KMS-11 (cell line): ENCODE measurements at regions not wholly inside any gene's neighbourhood (a gene's known extent, or its start where the extent isn't known, plus 50 kb on each side); places are given as distances from the start of the nearest gene placed in this dataset.

Source experiments
- H2AFZ ChIP-seq: fragments of 200-600 bp; sonication (generic); 2 replicates; pipeline ENCODE4 v1.6.1; 2016; ENCODE audit warnings: antibody characterized with exemption, mixed run types, low read depth
- H3K27ac ChIP-seq: fragments of 200-600 bp; sonication (generic); 2 replicates; pipeline ENCODE4 v1.6.1; 2016; ENCODE audit warnings: mild to moderate bottlenecking, mixed run types
- H3K27me3 ChIP-seq: fragments of 200-600 bp; sonication (generic); 2 replicates; pipeline ENCODE4 v1.6.1; 2017; ENCODE audit warnings: mild to moderate bottlenecking, low read depth, mixed run types, moderate library complexity; ENCODE audit not compliant: insufficient read depth
- H3K36me3 ChIP-seq: fragments of 200-600 bp; sonication (generic); 2 replicates; pipeline ENCODE4 v1.6.1; 2017; ENCODE audit warnings: mild to moderate bottlenecking, mixed run types; ENCODE audit not compliant: insufficient read depth
- H3K4me1 ChIP-seq: fragments of 200-600 bp; sonication (generic); 2 replicates; pipeline ENCODE4 v1.6.1; 2016; ENCODE audit warnings: mild to moderate bottlenecking, low read depth, mixed run types; ENCODE audit not compliant: poor library complexity, severe bottlenecking
- H3K4me2 ChIP-seq: fragments of 200-600 bp; sonication (generic); 2 replicates; pipeline ENCODE4 v1.7.0; 2016; ENCODE audit warnings: mild to moderate bottlenecking, mixed run types
- H3K4me3 ChIP-seq: fragments of 200-600 bp; sonication (generic); IDR thresholded peaks from 2 replicates; pipeline ENCODE4 v1.6.1; 2017; ENCODE audit warnings: low read depth, low read length, mixed read lengths; ENCODE audit not compliant: insufficient read depth
- H3K79me2 ChIP-seq: fragments of 200-600 bp; sonication (generic); 2 replicates; pipeline ENCODE4 v1.6.1; 2016; ENCODE audit warnings: low read depth, mixed run types; ENCODE audit not compliant: insufficient read depth
- H3K9ac ChIP-seq: fragments of 200-600 bp; sonication (generic); 2 replicates; pipeline ENCODE4 v1.6.1; 2016; ENCODE audit warnings: mild to moderate bottlenecking, mixed run types
- H4K20me1 ChIP-seq: fragments of 200-600 bp; sonication (generic); 2 replicates; pipeline ENCODE4 v1.6.1; 2016; ENCODE audit warnings: mild to moderate bottlenecking, mixed run types; ENCODE audit not compliant: insufficient read depth
- TF ChIP-seq, protein P1 (sequence below): fragments of 200-600 bp; sonication (generic); conservative IDR thresholded peaks from 2 replicates; pipeline ENCODE4 v1.6.1; 2017; ENCODE audit warnings: low read depth, mild to moderate bottlenecking, antibody characterized with exemption, low read length, moderate library complexity, mixed read lengths

DNA sequence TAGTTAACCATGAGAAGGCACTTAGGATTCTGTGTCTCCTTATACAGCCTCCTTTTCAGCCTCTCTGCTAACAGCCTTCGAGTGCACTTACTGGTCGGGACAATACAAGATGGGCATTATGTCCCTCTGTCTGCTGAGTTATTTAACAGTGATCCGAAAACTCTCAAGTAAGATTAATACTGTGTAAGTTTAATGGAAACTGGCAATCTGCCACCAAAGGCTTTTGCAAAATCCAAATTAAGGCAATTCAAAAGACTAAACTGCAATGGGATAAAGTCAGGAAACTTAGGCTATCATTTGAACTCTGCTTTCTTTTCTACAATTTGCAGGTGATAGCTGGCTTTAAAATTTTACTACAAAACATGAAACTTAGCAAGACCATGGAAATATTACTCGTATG, 477.8 kb downstream of the TFEC start:
- no peaks in the 10 kb centered on the region for H3K27me3 ChIP-seq
- no peak overlapping the region for H3K4me3 ChIP-seq
- no peaks in the 10 kb centered on the region for H4K20me1 ChIP-seq
- H3K79me2 ChIP-seq = no peaks in the 10 kb centered on the region
- H2AFZ ChIP-seq = no peak overlapping the region
- TF ChIP-seq, protein P1, sequence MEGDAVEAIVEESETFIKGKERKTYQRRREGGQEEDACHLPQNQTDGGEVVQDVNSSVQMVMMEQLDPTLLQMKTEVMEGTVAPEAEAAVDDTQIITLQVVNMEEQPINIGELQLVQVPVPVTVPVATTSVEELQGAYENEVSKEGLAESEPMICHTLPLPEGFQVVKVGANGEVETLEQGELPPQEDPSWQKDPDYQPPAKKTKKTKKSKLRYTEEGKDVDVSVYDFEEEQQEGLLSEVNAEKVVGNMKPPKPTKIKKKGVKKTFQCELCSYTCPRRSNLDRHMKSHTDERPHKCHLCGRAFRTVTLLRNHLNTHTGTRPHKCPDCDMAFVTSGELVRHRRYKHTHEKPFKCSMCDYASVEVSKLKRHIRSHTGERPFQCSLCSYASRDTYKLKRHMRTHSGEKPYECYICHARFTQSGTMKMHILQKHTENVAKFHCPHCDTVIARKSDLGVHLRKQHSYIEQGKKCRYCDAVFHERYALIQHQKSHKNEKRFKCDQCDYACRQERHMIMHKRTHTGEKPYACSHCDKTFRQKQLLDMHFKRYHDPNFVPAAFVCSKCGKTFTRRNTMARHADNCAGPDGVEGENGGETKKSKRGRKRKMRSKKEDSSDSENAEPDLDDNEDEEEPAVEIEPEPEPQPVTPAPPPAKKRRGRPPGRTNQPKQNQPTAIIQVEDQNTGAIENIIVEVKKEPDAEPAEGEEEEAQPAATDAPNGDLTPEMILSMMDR = no peak
- H3K4me2 ChIP-seq = no peak overlapping the region
- H3K9ac ChIP-seq = no peak overlapping the region
- H3K36me3 ChIP-seq = no peaks in the 10 kb centered on the region
- no peak overlapping the region for H3K27ac ChIP-seq
- no peaks in the 10 kb centered on the region for H3K4me1 ChIP-seq

DNA sequence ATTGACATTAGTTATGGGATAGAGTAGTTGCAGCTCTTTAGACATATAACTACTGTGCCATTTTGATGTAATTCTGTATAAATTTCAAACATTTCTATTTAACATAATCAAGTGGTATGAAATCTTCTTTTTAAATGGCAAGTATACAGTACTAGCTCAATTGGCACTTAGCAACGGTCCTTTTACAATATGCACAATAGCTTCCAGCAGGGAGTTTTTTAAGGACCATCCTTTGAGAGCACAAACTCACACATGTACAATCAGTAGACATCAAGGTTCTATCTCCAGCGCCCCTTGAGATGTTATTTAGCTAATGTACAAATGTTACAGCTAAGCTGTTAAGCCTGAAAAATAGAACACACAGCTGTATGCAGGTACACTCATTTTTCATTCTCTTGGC, 480.7 kb downstream of the TFEC start:
- H3K27ac ChIP-seq = no peak overlapping the region
- H3K9ac ChIP-seq = no peak overlapping the region
- H3K79me2 ChIP-seq = no peaks in the 10 kb centered on the region
- H3K4me1 ChIP-seq = no peaks in the 10 kb centered on the region
- no peaks in the 10 kb centered on the region for H3K27me3 ChIP-seq
- H3K36me3 ChIP-seq = no peaks in the 10 kb centered on the region
- H4K20me1 ChIP-seq = no peaks in the 10 kb centered on the region
- H3K4me3 ChIP-seq = no peak overlapping the region
- no peak overlapping the region for H3K4me2 ChIP-seq
- TF ChIP-seq, protein P1 = no peak
- no peak overlapping the region for H2AFZ ChIP-seq

DNA sequence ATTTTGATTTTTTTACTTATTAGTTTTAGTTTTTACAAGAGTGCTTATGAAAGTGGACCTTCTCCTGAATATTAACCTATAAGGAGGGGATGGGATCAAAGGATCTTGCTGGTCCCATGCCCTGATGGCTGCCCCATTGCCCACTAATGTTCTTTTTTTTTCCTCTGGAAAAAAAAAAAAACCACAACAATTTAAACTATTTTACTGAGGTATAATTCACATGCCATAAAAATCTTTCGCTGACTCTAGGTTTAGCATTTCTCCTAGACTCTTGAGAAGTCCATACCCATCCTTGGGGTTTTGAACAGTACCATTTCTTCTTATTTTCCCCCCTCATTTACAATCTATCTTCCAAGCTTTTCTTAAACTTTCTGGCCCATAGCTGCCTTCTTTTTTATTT, 481.8 kb downstream of the TFEC start:
- Histone ChIP-seq H3K79me2 (no peaks in the 10 kb centered on the region), H3K4me3 (no peak overlapping the region), H2AFZ (no peak overlapping the region), H3K27ac (no peak overlapping the region), H3K4me2 (no peak overlapping the region), H3K9ac (no peak overlapping the region), H3K27me3 (no peaks in the 10 kb centered on the region), H3K4me1 (no peaks in the 10 kb centered on the region), H3K36me3 (no peaks in the 10 kb centered on the region), H4K20me1 (no peaks in the 10 kb centered on the region)
- TF ChIP-seq, protein P1 = no peak

DNA sequence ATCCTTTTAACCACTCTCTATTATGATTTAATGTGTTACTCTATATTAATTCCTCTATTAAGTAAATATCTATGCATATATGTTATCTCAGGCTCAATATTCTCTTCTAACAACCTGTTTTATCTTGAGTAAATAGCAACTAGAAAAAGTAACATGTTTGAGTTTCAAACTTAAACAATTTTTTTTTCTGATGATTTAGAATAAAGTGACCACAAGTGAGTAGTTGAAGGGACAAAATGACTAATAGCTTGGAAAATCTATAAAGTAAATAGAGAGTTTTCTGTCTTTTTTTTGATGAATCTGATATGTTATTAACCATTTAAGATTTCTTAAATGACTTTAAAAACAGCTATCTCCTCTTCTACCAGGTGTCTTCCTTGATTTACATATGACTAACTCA, 483.8 kb downstream of the TFEC start:
- Histone ChIP-seq H3K4me3 (no peak overlapping the region), H3K4me2 (no peak overlapping the region), H3K36me3 (no peaks in the 10 kb centered on the region), H3K27ac (no peak overlapping the region), H4K20me1 (no peaks in the 10 kb centered on the region), H3K4me1 (no peaks in the 10 kb centered on the region), H2AFZ (no peak overlapping the region), H3K79me2 (no peaks in the 10 kb centered on the region), H3K27me3 (no peaks in the 10 kb centered on the region), H3K9ac (no peak overlapping the region)
- TF ChIP-seq, protein P1 = no peak
